GM06990 (cell line): ENCODE measurements at regions not wholly inside any gene's neighbourhood (a gene's known extent, or its start where the extent isn't known, plus 50 kb on each side); places are given as distances from the start of the nearest gene placed in this dataset.
"Not testable (repeated sequence)": the region's sequence is repeated elsewhere in the genome, so short reads cannot be mapped to it uniquely, and the experiment has no call there.

Experiments used
- DNase-seq: peaks from one replicate; pipeline ENCODE4 v3.0.0-alpha.2; 2011; ENCODE audit not compliant: insufficient read length; ENCODE audit errors: extremely low read depth
- H3K27me3 ChIP-seq: replicated peaks from 2 replicates; pipeline ENCODE4 v1.6.0; 2011; ENCODE audit warnings: low read length; ENCODE audit not compliant: control insufficient read depth, insufficient read depth
- H3K36me3 ChIP-seq: 2 replicates; pipeline ENCODE4 v1.5.1; 2011; ENCODE audit warnings: low read length; ENCODE audit not compliant: control insufficient read depth, insufficient read depth
- H3K4me3 ChIP-seq: replicated peaks from 2 replicates; pipeline ENCODE4 v1.5.1; 2011; ENCODE audit warnings: low read depth, mild to moderate bottlenecking, control low read depth, low read length
- TF ChIP-seq, protein P1 (sequence below): IDR thresholded peaks from 2 replicates; pipeline ENCODE4 v1.5.1; 2011; ENCODE audit warnings: low read length, control low read depth, mild to moderate bottlenecking, inconsistent platforms; ENCODE audit not compliant: insufficient read depth, poor library complexity, severe bottlenecking

DNA sequence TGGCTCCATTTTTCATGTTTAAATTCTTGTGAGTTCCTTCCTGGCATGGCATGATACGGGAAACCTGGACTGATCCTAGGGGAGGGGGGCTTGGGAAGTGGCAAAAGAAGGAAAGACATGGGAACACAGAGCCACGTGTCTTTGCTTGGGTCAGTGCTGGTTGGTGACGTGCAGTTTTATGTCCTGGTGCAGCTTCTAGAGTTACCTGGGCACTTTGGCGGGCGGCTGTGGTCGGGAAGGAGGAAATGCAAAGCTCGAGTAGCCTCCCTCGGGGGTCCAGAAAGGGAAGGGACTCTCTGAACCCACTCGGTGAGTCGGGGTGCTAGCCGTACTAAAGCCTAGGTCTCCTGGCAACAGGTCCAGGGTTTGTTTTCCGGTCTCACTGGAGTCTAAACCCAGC, 94.6 kb downstream of the APOB start:
- Histone ChIP-seq H3K36me3 (no peaks in the 10 kb centered on the region), H3K4me3 (no peak overlapping the region), H3K27me3 (no peaks in the 10 kb centered on the region; the same call in none of the 2 replicates)
- TF ChIP-seq, protein P1, sequence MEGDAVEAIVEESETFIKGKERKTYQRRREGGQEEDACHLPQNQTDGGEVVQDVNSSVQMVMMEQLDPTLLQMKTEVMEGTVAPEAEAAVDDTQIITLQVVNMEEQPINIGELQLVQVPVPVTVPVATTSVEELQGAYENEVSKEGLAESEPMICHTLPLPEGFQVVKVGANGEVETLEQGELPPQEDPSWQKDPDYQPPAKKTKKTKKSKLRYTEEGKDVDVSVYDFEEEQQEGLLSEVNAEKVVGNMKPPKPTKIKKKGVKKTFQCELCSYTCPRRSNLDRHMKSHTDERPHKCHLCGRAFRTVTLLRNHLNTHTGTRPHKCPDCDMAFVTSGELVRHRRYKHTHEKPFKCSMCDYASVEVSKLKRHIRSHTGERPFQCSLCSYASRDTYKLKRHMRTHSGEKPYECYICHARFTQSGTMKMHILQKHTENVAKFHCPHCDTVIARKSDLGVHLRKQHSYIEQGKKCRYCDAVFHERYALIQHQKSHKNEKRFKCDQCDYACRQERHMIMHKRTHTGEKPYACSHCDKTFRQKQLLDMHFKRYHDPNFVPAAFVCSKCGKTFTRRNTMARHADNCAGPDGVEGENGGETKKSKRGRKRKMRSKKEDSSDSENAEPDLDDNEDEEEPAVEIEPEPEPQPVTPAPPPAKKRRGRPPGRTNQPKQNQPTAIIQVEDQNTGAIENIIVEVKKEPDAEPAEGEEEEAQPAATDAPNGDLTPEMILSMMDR: no peak
- DNase-seq: no peak

DNA sequence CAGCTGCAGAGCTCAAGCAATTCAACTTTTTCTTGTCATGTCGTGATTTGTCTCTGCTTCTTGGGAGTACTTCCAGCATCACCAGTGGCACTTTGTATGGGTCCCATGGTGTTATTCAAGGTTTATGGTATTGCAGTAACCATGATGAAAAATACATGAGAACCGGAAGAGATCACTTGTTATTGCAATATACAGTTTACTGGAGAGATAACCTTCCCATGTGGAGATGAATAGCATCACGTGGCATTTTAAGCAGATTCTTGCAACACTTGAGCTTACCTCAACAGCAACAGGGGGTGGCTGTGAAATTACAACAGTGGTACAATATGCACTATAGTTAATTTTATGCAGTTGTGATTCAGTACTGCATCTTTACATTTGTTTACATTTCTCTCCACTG, 97.4 kb downstream of the APOB start:
- TF ChIP-seq, protein P1: no peak
- Histone ChIP-seq H3K36me3 (no peaks in the 10 kb centered on the region), H3K4me3 (no peak overlapping the region), H3K27me3 (no peaks in the 10 kb centered on the region; the same call in none of the 2 replicates)
- no peak for DNase-seq

DNA sequence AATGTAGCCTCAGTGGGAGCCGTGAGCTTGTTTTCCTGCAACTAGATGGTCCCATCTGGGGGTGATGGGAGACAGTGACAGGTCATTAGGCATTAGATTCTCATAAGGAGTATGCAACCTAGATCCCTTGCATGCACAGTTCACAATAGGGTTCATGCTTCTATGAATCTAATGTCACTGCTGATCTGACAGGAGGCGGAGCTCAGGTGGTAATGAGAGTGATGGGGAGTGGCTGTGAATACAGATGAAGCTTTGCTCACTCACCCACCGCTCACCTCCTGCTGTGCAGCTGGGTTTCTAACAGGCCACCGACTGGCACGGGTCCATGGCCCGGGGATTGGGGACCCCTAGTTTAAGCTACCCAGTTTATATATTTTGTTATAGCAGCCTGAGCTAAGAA, 100.2 kb downstream of the APOB start:
- H3K36me3 ChIP-seq, H3K27me3 ChIP-seq, DNase-seq, H3K4me3 ChIP-seq: not testable (repeated sequence)

DNA sequence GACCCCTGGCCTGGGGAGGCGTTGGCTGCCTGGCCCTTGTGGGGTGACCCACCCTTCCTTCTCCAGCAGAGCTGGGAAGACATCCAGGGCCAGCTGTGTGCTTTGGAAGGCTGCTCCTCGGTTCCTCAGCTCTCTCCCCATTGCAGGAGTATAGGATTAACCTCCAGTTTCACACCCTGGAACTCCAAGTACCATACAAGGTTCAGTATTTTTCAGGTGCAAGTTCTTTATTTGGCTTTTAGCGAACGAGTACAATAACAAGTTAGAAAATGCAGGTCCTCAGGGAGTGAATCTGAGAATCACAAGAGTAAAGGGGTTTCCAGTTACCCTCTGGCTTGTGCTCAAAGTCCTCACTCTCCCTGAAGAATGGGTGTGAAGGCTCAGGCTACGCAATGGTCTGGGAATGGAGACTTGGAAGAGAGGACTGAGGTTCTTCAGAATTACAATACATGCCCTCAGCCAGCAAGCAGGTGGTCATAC, 101.2 kb downstream of the APOB start:
- H3K27me3 ChIP-seq: 0 out of 2 replicates have a peak, but pooled peaks cover 1% of the 10 kb centered on the region
- TF ChIP-seq, protein P1: no peak
- no peak overlapping the region for H3K4me3 ChIP-seq
- DNase-seq: no peak
- no peaks in the 10 kb centered on the region for H3K36me3 ChIP-seq

DNA sequence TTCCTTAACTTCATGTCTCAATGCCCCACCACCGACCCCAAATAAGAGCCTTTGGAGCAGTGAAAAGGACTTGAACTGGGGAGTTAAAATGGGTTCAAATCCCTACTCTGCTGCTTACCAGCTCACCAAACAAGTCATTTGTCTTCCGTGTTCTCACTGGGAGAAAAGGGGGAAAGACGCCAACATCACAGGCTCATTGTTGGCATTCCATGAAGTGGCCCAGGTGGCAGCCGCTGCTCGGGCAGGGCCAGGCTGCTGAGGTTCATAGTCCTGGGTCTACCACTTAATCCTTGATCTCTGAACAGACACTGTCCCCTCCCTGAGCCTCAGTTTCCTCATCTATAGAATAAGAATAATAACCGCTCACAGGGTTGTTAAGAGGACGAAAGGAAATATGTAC, 103.0 kb downstream of the APOB start:
- H3K27me3 ChIP-seq: 0 out of 2 replicates have a peak, but pooled peaks cover 1% of the 10 kb centered on the region
- no peak for DNase-seq
- no peaks in the 10 kb centered on the region for H3K36me3 ChIP-seq
- no peak overlapping the region for H3K4me3 ChIP-seq
- TF ChIP-seq, protein P1: no peak

DNA sequence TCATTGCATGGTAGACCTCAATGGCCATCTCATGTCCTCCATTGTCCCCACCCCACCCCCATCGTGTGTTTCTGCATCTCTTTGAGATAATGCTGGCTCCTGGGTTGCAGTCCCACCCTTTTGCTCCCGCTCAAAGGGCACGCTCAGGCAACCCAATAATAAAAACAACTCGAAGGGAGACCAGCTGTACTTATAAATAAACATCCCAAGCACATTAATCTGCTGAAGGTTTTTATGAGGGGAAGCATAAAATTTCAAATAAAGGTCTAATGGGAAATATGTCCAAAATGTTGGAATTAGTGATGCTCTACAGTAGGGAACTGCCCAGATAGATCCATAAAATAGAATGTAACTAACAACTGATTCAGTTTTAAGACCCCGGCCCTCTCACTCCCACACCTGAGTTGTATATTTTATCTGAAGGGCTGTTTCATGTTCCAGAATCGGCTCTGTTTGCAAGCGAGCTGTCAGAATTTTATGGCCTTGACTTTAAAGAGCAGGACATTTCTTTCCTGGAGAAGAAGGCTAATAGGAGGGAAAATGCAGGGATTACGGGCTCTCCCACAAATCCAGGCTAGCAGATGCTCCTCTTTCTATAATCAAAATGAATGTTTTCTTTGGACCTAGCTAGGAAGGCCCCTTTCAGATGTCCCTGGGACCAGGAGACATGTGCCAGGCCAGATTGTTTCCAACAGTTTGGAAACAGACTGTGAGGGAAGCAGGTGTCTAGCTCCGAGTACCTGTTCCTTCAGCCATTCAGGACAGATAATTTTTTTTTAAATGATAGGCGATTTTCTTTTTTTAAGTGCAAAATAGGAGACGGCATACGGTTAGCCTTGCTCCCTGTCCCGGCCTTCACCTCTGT, 103.7 kb downstream of the APOB start:
- Histone ChIP-seq H3K4me3 (no peak overlapping the region), H3K36me3 (no peaks in the 10 kb centered on the region), H3K27me3 (0 out of 2 replicates have a peak, but pooled peaks cover 1% of the 10 kb centered on the region)
- no peak for DNase-seq
- TF ChIP-seq, protein P1: no peak
